ENCODE measurements at regions not wholly inside any gene's neighbourhood (a gene's known extent, or its start where the extent isn't known, plus 50 kb on each side); places are given as distances from the start of the nearest gene placed in this dataset.

DNA sequence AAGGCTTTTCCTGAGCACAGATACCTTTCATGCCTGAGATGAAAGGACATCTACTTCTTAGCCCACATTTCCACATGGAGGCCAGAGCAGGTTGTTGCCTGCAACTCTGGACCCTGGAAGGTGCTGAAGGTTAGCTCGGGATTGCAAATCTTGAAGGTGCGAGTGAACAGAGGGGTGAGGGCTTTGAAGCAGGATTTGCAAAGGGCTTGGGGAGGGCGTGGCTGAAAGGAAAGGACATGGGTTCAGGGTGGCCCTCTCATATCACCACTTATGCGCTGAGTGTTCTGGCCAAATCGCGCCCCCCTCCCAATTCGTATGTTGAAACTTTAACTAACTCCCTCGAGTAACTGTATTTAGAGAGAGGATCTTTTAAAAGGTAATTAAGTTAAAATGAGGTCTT lies 501.6 kb downstream of the MIAT start:
- TF ChIP-seq, protein P1, sequence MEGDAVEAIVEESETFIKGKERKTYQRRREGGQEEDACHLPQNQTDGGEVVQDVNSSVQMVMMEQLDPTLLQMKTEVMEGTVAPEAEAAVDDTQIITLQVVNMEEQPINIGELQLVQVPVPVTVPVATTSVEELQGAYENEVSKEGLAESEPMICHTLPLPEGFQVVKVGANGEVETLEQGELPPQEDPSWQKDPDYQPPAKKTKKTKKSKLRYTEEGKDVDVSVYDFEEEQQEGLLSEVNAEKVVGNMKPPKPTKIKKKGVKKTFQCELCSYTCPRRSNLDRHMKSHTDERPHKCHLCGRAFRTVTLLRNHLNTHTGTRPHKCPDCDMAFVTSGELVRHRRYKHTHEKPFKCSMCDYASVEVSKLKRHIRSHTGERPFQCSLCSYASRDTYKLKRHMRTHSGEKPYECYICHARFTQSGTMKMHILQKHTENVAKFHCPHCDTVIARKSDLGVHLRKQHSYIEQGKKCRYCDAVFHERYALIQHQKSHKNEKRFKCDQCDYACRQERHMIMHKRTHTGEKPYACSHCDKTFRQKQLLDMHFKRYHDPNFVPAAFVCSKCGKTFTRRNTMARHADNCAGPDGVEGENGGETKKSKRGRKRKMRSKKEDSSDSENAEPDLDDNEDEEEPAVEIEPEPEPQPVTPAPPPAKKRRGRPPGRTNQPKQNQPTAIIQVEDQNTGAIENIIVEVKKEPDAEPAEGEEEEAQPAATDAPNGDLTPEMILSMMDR (IDR thresholded peaks at IDR 0.05) = no peak
- TF ChIP-seq POLR2A (IDR thresholded peaks at IDR 0.05) = no peak
